ENCODE measurements at regions not wholly inside any gene's neighbourhood (a gene's known extent, or its start where the extent isn't known, plus 50 kb on each side); places are given as distances from the start of the nearest gene placed in this dataset.

GRCh38 chr5:56471707-56472106, 238.6 kb upstream of the ANKRD55 start:
- TF ChIP-seq CTCF (IDR thresholded peaks at IDR 0.05; ENCODE audit: insufficient read depth, low read length) (no peak), GABPA (IDR thresholded peaks at IDR 0.05; ENCODE audit: low read depth) (no peak), REST (IDR thresholded peaks at IDR 0.05; ENCODE audit: insufficient replicate concordance, low read depth) (no peak)

All from HL-60 (cell line).